KMS-11 (cell line): ENCODE measurements at regions not wholly inside any gene's neighbourhood (a gene's known extent, or its start where the extent isn't known, plus 50 kb on each side); places are given as distances from the start of the nearest gene placed in this dataset.

ENCODE experiments used
- H2AFZ ChIP-seq: fragments of 200-600 bp; sonication (generic); 2 replicates; pipeline ENCODE4 v1.6.1; 2016; ENCODE audit warnings: antibody characterized with exemption, mixed run types, low read depth
- H3K27ac ChIP-seq: fragments of 200-600 bp; sonication (generic); 2 replicates; pipeline ENCODE4 v1.6.1; 2016; ENCODE audit warnings: mild to moderate bottlenecking, mixed run types
- H3K27me3 ChIP-seq: fragments of 200-600 bp; sonication (generic); 2 replicates; pipeline ENCODE4 v1.6.1; 2017; ENCODE audit warnings: mild to moderate bottlenecking, low read depth, mixed run types, moderate library complexity; ENCODE audit not compliant: insufficient read depth
- H3K36me3 ChIP-seq: fragments of 200-600 bp; sonication (generic); 2 replicates; pipeline ENCODE4 v1.6.1; 2017; ENCODE audit warnings: mild to moderate bottlenecking, mixed run types; ENCODE audit not compliant: insufficient read depth
- H3K4me1 ChIP-seq: fragments of 200-600 bp; sonication (generic); 2 replicates; pipeline ENCODE4 v1.6.1; 2016; ENCODE audit warnings: mild to moderate bottlenecking, low read depth, mixed run types; ENCODE audit not compliant: poor library complexity, severe bottlenecking
- H3K4me2 ChIP-seq: fragments of 200-600 bp; sonication (generic); 2 replicates; pipeline ENCODE4 v1.7.0; 2016; ENCODE audit warnings: mild to moderate bottlenecking, mixed run types
- H3K4me3 ChIP-seq: fragments of 200-600 bp; sonication (generic); IDR thresholded peaks from 2 replicates; pipeline ENCODE4 v1.6.1; 2017; ENCODE audit warnings: low read depth, low read length, mixed read lengths; ENCODE audit not compliant: insufficient read depth
- H3K79me2 ChIP-seq: fragments of 200-600 bp; sonication (generic); 2 replicates; pipeline ENCODE4 v1.6.1; 2016; ENCODE audit warnings: low read depth, mixed run types; ENCODE audit not compliant: insufficient read depth
- H3K9ac ChIP-seq: fragments of 200-600 bp; sonication (generic); 2 replicates; pipeline ENCODE4 v1.6.1; 2016; ENCODE audit warnings: mild to moderate bottlenecking, mixed run types
- H4K20me1 ChIP-seq: fragments of 200-600 bp; sonication (generic); 2 replicates; pipeline ENCODE4 v1.6.1; 2016; ENCODE audit warnings: mild to moderate bottlenecking, mixed run types; ENCODE audit not compliant: insufficient read depth
- TF ChIP-seq, protein P1 (sequence below): fragments of 200-600 bp; sonication (generic); conservative IDR thresholded peaks from 2 replicates; pipeline ENCODE4 v1.6.1; 2017; ENCODE audit warnings: low read depth, mild to moderate bottlenecking, antibody characterized with exemption, low read length, moderate library complexity, mixed read lengths

DNA sequence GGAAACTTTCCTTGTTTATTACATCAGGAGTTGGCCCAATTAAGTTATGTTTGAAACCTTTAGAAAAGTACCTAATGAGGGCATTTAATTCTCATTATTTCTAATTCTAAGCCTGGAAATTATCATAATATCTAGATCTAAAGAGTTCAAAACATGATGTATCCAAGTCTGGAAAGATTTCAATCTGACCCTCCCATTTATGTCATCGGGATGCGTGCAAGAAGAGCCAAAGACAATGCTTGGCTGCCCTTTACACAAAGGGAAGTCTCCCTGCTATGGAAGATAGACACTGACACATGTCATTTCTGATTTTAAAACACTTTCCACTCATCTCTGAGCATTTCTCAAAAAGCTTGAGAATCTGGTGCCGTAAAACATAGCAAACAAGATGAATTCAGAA, 222.4 kb downstream of the ANTXR2 start:
- Histone ChIP-seq H3K4me3 (no peak overlapping the region), H3K36me3 (no peaks in the 10 kb centered on the region), H2AFZ (no peak overlapping the region), H3K27ac (no peak overlapping the region), H4K20me1 (no peaks in the 10 kb centered on the region), H3K79me2 (no peaks in the 10 kb centered on the region), H3K4me1 (no peaks in the 10 kb centered on the region), H3K27me3 (no peaks in the 10 kb centered on the region), H3K4me2 (no peak overlapping the region), H3K9ac (no peak overlapping the region)
- TF ChIP-seq, protein P1, sequence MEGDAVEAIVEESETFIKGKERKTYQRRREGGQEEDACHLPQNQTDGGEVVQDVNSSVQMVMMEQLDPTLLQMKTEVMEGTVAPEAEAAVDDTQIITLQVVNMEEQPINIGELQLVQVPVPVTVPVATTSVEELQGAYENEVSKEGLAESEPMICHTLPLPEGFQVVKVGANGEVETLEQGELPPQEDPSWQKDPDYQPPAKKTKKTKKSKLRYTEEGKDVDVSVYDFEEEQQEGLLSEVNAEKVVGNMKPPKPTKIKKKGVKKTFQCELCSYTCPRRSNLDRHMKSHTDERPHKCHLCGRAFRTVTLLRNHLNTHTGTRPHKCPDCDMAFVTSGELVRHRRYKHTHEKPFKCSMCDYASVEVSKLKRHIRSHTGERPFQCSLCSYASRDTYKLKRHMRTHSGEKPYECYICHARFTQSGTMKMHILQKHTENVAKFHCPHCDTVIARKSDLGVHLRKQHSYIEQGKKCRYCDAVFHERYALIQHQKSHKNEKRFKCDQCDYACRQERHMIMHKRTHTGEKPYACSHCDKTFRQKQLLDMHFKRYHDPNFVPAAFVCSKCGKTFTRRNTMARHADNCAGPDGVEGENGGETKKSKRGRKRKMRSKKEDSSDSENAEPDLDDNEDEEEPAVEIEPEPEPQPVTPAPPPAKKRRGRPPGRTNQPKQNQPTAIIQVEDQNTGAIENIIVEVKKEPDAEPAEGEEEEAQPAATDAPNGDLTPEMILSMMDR = no peak

- Histone ChIP-seq H3K4me2 (no peak overlapping the region), H4K20me1 (no peaks in the 10 kb centered on the region), H3K27me3 (no peaks in the 10 kb centered on the region), H3K27ac (no peak overlapping the region), H3K36me3 (no peaks in the 10 kb centered on the region), H3K79me2 (no peaks in the 10 kb centered on the region), H3K4me1 (no peaks in the 10 kb centered on the region), H3K9ac (no peak overlapping the region), H2AFZ (no peak overlapping the region), H3K4me3 (no peak overlapping the region)
- TF ChIP-seq, protein P1 = no peak
Observed at GRCh38 chr4:79848329-79848728, 224.7 kb downstream of the ANTXR2 start.

- Histone ChIP-seq H3K36me3 (no peaks in the 10 kb centered on the region), H3K4me1 (no peaks in the 10 kb centered on the region), H3K27me3 (no peaks in the 10 kb centered on the region), H4K20me1 (no peaks in the 10 kb centered on the region), H3K27ac (no peak overlapping the region), H2AFZ (no peak overlapping the region), H3K79me2 (no peaks in the 10 kb centered on the region), H3K9ac (no peak overlapping the region), H3K4me2 (no peak overlapping the region), H3K4me3 (no peak overlapping the region)
- TF ChIP-seq, protein P1 = no peak
Observed at GRCh38 chr4:79847411-79847810, 225.6 kb downstream of the ANTXR2 start.

DNA sequence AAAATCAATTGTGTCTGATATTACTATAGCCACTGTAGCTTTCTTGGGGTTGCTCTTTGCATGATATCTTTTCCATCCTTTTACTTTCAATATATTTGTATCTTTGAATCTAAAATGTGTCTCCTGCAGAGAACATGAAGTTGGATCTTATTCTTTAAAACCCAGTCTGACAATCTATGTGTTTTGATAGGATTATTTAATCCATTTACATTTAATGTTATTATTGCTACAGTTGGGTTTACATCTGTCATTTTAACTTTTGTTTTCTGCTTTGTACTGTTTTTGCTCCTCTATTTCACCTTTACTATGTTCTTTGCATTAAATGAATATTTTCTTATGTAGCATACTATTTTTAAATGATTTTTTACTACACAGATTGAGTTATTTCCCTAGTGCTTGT, 230.9 kb downstream of the ANTXR2 start:
- H3K4me1 ChIP-seq = no peaks in the 10 kb centered on the region
- TF ChIP-seq, protein P1 = no peak
- no peaks in the 10 kb centered on the region for H4K20me1 ChIP-seq
- H3K4me3 ChIP-seq = no peak overlapping the region
- H3K79me2 ChIP-seq = no peaks in the 10 kb centered on the region
- no peaks in the 10 kb centered on the region for H3K36me3 ChIP-seq
- H3K9ac ChIP-seq = no peak overlapping the region
- H3K27me3 ChIP-seq = no peaks in the 10 kb centered on the region
- H2AFZ ChIP-seq = no peak overlapping the region
- no peak overlapping the region for H3K4me2 ChIP-seq
- no peak overlapping the region for H3K27ac ChIP-seq

- H3K27ac ChIP-seq = no peak overlapping the region
- no peaks in the 10 kb centered on the region for H3K27me3 ChIP-seq
- H3K4me2 ChIP-seq = no peak overlapping the region
- TF ChIP-seq, protein P1 = no peak
- no peak overlapping the region for H3K4me3 ChIP-seq
- no peaks in the 10 kb centered on the region for H4K20me1 ChIP-seq
- H3K9ac ChIP-seq = no peak overlapping the region
- no peaks in the 10 kb centered on the region for H3K36me3 ChIP-seq
- H3K4me1 ChIP-seq = no peaks in the 10 kb centered on the region
- H2AFZ ChIP-seq = no peak overlapping the region
- no peaks in the 10 kb centered on the region for H3K79me2 ChIP-seq
Observed at GRCh38 chr4:79833857-79834256, 239.2 kb downstream of the ANTXR2 start.
